Adipocyte (in vitro differentiated cells): ENCODE measurements at regions not wholly inside any gene's neighbourhood (a gene's known extent, or its start where the extent isn't known, plus 50 kb on each side); places are given as distances from the start of the nearest gene placed in this dataset.

ENCODE experiments used
- DNase-seq: peaks from one replicate; pipeline ENCODE4 v3.0.0-alpha.2; 2015; ENCODE audit warnings: low read depth
- H3K27me3 ChIP-seq: replicated peaks from 2 replicates; pipeline ENCODE4 v1.7.0; 2013; ENCODE audit warnings: mild to moderate bottlenecking, low read length, moderate library complexity; ENCODE audit not compliant: control insufficient read depth, insufficient read depth
- H3K36me3 ChIP-seq: 2 replicates; pipeline ENCODE4 v1.7.0; 2013; ENCODE audit warnings: low read length, mild to moderate bottlenecking, moderate library complexity; ENCODE audit not compliant: control insufficient read depth, insufficient read depth, severe bottlenecking
- H3K4me1 ChIP-seq: 2 replicates; pipeline ENCODE4 v1.7.0; 2013; ENCODE audit warnings: mild to moderate bottlenecking, low read length, moderate library complexity; ENCODE audit not compliant: control insufficient read depth, insufficient read depth
- H3K4me3 ChIP-seq: 2 replicates; pipeline ENCODE4 v1.7.0; 2013; ENCODE audit warnings: mild to moderate bottlenecking, low read length, moderate library complexity
- H3K9ac ChIP-seq: 2 replicates; pipeline ENCODE4 v1.7.0; 2013; ENCODE audit warnings: mild to moderate bottlenecking, low read length, moderate library complexity
- H3K9me3 ChIP-seq: 2 replicates; pipeline ENCODE4 v1.7.0; 2013; ENCODE audit warnings: mild to moderate bottlenecking, low read length, moderate library complexity; ENCODE audit not compliant: control insufficient read depth

DNA sequence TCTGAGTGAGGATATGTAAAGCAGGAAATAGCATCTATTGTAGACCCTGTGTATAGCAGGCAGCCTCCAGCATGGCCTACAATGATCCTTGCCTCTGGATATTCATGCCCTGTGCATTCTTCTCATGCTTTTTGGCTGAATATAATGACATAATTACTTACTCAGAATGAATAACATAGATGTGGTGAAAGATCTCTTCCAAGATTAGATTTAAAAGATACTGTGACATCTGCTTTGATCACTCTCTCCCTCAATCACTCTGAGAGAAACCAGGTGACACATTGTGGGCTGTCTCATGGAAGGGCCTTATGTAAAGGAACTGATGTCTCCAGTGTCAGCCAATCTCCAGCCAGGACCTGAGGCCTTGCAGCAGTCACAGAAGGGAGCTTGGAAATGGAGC lies 376.7 kb downstream of the DNAH5 start:
- H3K9me3 ChIP-seq, result no peaks in the 10 kb centered on the region
- peaks cover 19% of the 10 kb centered on the region for H3K4me1 ChIP-seq
- no peaks in the 10 kb centered on the region for H3K27me3 ChIP-seq
- H3K36me3 ChIP-seq, result no peaks in the 10 kb centered on the region
- no peak overlapping the region for H3K4me3 ChIP-seq
- H3K9ac ChIP-seq, result peak overlapping the region; percentile 11
- peak; percentile 3 for DNase-seq

DNA sequence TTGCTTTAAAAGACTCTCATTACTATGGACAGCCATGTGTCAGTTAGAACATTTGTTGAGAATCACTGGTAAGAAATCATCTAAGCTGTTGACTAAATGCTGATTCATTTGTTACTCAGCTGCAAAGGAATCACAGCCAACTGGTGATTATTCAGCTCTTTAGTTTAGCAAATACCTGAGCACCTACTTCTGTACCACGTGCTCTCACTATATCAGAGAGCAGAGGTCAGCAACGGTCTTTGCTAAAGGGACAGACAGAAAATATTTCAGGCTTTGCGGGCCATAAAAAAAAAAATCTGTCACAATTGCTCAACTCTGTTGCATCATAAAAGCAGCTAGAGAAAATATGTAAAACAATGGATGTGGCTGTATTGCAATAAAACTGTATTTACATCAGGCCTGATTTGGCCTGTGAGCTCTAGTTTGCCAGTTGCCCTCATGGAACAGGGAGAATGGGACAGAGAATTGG lies 377.6 kb downstream of the DNAH5 start:
- Histone ChIP-seq H3K9ac (no peak overlapping the region), H3K27me3 (no peaks in the 10 kb centered on the region), H3K36me3 (no peaks in the 10 kb centered on the region), H3K4me1 (peaks cover 19% of the 10 kb centered on the region), H3K9me3 (no peaks in the 10 kb centered on the region), H3K4me3 (no peak overlapping the region)
- DNase-seq, result peak; percentile 32

DNA sequence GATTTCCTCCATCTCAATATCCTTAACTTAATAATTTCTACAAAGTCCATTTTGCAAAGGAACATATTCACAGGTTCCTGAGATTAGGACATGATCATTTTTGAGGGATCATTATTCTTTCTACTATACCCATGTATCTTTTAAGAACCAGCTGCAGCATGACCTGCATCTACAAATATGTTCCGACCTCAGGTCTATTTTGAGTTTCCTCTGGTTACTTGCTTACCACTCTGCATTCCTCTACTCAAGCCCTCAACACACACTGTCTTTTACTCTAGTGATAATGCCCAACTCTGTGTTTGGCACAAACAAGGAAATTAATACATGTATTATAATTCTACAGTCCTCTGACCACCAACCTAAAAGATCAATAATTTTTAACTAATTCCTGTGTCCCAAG lies 386.1 kb downstream of the DNAH5 start:
- no peaks in the 10 kb centered on the region for H3K27me3 ChIP-seq
- no peaks in the 10 kb centered on the region for H3K4me1 ChIP-seq
- H3K4me3 ChIP-seq, result no peak overlapping the region
- H3K9ac ChIP-seq, result no peak overlapping the region
- DNase-seq, result no peak
- no peaks in the 10 kb centered on the region for H3K9me3 ChIP-seq
- no peaks in the 10 kb centered on the region for H3K36me3 ChIP-seq

DNA sequence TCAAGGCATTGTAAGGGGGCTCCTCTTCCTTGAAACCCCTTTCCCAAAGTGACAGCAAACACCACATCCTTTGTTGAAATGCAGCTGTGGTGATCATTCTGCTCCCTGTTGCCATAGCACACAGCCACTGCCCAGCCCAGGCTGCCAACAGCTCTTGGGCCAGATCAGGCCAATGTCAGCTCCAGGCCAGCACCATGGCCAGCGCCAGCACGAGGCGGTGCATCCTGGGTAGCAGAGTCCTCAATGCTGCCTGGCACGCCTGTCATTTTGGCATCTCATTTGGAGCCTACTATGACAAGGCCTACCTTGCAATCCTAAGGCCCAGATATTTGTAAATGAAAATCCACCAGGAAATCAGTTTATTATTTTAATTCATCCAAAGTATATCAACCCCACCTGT lies 390.6 kb downstream of the DNAH5 start:
- no peak for DNase-seq
- no peaks in the 10 kb centered on the region for H3K27me3 ChIP-seq
- H3K9me3 ChIP-seq, result peaks cover 3% of the 10 kb centered on the region
- H3K36me3 ChIP-seq, result no peaks in the 10 kb centered on the region
- H3K4me3 ChIP-seq, result no peak overlapping the region
- no peak overlapping the region for H3K9ac ChIP-seq
- no peaks in the 10 kb centered on the region for H3K4me1 ChIP-seq

DNA sequence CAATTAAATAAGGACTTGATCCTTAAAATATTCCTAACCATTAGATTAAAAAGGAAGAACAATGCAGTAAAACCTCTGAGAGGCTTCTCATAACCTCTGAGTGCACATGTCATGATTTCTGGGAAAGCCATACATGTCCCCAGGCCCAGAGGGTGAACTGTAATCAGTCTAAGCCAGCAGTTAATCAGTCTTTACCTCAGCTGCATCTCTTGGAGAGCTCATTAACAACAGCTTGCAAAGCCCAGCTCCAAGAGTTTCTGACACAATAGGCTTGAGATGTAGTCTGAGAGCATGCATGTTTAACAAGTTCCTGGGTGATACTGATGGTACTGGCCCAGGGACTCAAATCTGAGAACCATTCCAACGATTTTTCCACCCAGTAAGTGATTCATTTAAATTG lies 392.1 kb downstream of the DNAH5 start:
- Histone ChIP-seq H3K4me3 (no peak overlapping the region), H3K4me1 (no peaks in the 10 kb centered on the region), H3K9ac (no peak overlapping the region), H3K27me3 (no peaks in the 10 kb centered on the region), H3K36me3 (no peaks in the 10 kb centered on the region), H3K9me3 (peaks cover 3% of the 10 kb centered on the region)
- no peak for DNase-seq

DNA sequence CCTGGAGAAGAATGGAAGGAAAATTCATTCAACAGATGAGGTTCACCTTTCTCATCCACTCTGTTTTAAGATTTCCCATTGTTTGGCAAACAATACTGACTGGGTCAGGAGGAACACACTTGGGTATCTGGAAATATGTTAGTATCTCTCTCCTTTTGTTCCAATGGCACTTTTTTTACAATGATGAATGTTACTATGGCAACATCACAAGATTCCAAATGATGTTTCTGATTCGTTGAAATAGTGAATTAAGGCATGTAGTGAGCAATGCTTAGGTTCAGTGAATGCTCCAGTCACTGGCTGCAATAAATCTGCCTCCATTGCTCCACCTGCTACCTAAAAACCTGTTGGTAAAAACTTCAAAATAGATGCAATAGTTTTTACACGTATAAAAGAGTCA lies 392.8 kb downstream of the DNAH5 start:
- DNase-seq, result no peak
- no peaks in the 10 kb centered on the region for H3K27me3 ChIP-seq
- peaks cover 3% of the 10 kb centered on the region for H3K9me3 ChIP-seq

DNA sequence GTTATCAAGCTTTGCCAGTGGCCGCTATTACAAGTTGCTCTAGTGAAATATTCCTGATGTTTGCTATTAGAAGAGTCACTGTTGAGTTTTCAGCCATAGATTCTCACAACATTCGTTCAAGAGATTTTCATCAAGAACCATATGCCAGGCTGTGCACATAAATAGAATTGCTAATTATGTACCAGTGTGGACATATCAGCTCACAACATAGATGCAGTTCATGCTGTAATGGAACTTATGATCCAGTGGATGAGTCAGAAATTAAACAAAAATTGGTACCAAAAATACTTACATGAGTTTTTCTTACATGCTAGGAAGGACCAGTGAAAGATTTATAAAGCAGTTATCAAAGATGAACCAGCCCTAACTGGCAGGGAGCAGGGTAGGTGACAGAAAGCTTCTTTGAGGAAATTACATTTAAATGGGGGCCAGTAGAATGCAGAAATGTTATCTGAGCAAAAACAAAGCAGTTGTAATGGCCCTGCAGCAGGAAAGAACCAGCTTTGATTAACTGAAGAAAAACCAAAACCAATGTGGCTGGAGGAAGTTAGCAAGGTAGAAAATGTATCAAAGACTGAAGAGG lies 404.2 kb downstream of the DNAH5 start:
- no peaks in the 10 kb centered on the region for H3K4me1 ChIP-seq
- no peak overlapping the region for H3K4me3 ChIP-seq
- no peaks in the 10 kb centered on the region for H3K36me3 ChIP-seq
- no peak overlapping the region for H3K9ac ChIP-seq
- peaks cover 8% of the 10 kb centered on the region for H3K9me3 ChIP-seq
- peaks cover 3% of the 10 kb centered on the region for H3K27me3 ChIP-seq
- no peak for DNase-seq

More for the DNA sequence above, 392.8 kb downstream of the DNAH5 start:
- Histone ChIP-seq H3K36me3 (no peaks in the 10 kb centered on the region), H3K4me3 (no peak overlapping the region), H3K9ac (no peak overlapping the region), H3K4me1 (no peaks in the 10 kb centered on the region)

DNA sequence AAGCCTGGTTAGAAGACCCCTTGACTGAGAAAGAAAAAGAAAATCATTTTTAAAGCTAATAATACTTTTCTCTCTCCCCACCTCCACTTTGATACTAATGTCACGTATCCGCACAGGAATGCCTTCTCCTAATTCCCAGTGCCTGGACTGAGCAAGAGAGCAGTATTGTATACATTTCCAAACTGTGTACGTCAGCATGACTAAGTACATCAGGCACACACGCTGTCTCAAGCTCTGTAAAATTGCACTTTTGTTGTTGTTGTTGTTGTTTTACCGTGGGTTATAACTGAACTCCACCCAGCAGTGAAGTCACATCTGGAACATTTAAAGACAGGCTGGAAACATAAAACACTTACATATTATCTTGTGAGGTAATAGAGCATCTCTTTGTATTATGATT lies 407.6 kb downstream of the DNAH5 start:
- no peak for DNase-seq
- Histone ChIP-seq H3K9me3 (no peaks in the 10 kb centered on the region), H3K9ac (no peak overlapping the region), H3K27me3 (peaks cover 3% of the 10 kb centered on the region), H3K36me3 (no peaks in the 10 kb centered on the region), H3K4me1 (no peaks in the 10 kb centered on the region), H3K4me3 (no peak overlapping the region)

DNA sequence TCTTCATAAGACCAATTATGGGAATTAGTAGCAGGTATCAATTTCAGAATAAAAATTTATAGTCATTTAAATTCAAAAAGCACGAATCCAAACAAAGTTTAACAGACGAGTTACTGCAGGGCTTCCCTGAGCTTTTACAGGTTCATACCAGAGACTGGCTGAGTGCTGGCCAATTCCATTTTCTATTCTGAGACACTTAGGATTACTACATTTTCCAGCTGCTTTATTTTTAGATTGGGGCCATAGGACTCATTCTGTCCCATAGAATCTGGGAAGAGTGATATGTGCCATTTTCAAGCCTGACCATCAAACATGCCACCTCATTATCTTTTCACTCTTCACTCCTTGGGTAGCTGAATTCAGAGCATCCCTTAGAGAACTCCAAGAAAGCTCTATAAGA lies 410.7 kb downstream of the DNAH5 start:
- Histone ChIP-seq H3K27me3 (no peaks in the 10 kb centered on the region), H3K4me3 (no peak overlapping the region)

DNA sequence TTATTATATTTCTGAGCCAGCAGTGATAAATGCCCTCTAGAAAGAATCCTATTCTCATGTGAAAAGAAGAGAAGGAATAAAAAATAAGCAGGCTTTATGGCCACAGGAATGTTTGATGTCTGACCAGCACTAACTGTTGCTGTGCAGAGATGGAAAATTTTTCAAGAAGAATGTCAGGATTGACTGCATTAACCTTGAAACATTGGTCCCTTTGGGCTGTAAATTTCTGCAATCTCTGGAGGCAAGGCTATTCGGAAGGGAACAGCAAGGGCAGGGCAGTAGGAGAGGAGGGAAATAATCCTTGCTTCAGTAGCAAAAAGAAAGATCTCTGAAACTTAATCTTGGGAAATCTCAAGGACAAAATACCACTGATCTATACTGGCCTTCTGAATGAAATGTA lies 415.2 kb downstream of the DNAH5 start:
- H3K9me3 ChIP-seq, result no peaks in the 10 kb centered on the region
- no peak for DNase-seq
- peaks cover 6% of the 10 kb centered on the region for H3K27me3 ChIP-seq
- H3K9ac ChIP-seq, result no peak overlapping the region
- no peaks in the 10 kb centered on the region for H3K4me1 ChIP-seq
- no peaks in the 10 kb centered on the region for H3K36me3 ChIP-seq
- no peak overlapping the region for H3K4me3 ChIP-seq

More for the DNA sequence above, 410.7 kb downstream of the DNAH5 start:
- Histone ChIP-seq H3K36me3 (no peaks in the 10 kb centered on the region), H3K4me1 (no peaks in the 10 kb centered on the region), H3K9ac (no peak overlapping the region), H3K9me3 (no peaks in the 10 kb centered on the region)
- DNase-seq, result no peak

DNA sequence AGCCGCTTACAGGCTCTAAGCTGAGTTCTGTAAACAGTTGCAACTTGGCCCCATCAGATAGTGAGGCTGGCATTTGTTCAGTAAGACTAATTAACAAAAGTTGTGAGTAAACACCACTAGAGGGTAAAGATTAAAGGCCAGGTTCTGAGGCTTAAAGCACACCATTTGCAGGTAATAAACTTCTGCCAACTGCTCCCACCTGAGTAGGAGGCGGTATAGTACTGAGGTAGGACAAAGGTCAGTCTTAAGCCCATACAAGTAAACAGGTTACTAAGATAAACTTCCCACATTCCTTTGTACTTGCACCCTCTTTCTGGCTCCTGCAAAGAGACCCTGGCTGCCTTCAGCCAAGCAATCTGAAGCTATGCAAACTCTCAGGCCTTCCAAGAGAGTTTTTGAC lies 419.6 kb downstream of the DNAH5 start:
- no peaks in the 10 kb centered on the region for H3K9me3 ChIP-seq
- H3K27me3 ChIP-seq, result peaks cover 6% of the 10 kb centered on the region
- H3K4me3 ChIP-seq, result no peak overlapping the region
- no peaks in the 10 kb centered on the region for H3K36me3 ChIP-seq
- H3K9ac ChIP-seq, result no peak overlapping the region
- DNase-seq, result no peak
- H3K4me1 ChIP-seq, result no peaks in the 10 kb centered on the region

DNA sequence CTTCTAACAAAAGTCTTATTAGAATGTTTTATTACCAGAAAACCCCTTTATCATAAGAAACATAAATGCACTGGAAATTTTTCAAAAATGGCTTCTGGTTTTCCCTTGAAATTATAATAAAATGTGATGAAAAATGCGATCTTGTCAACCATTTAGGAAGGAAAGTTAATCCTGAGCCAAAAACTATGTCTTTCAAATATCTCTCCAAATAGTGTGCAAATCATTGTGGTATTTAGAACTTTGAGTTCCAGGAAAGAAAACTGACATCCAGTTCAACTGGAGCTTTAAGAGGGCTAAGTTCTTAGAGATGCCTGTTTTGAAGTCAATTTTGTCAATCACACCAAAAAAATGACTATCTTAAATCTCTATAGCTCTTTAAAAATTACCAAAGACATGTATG lies 425.4 kb downstream of the DNAH5 start:
- Histone ChIP-seq H3K36me3 (no peaks in the 10 kb centered on the region), H3K4me1 (no peaks in the 10 kb centered on the region), H3K4me3 (no peak overlapping the region), H3K9me3 (no peaks in the 10 kb centered on the region), H3K27me3 (no peaks in the 10 kb centered on the region), H3K9ac (no peak overlapping the region)
- no peak for DNase-seq
